SK-N-SH (cell line): ENCODE measurements at regions not wholly inside any gene's neighbourhood (a gene's known extent, or its start where the extent isn't known, plus 50 kb on each side); places are given as distances from the start of the nearest gene placed in this dataset.

Experiments
- CTCF ChIA-PET: fragments of 300-600, 350-600 bp; formaldehyde crosslinking; extraction: SDS; loops from one replicate; lab custom pipeline; 2021; lab: Yijun Ruan, JAX
- POLR2A ChIA-PET: fragments of 350-600 bp; sonication (Branson Sonifier 250); formaldehyde crosslinking; extraction: SDS; loops from one replicate; lab custom pipeline; 2020; ENCODE audit warnings: antibody characterized with exemption, inconsistent platforms; lab: Yijun Ruan, JAX
- DNase-seq: peaks from one replicate; pipeline ENCODE4 v3.0.0; 2012
- H2AFZ ChIP-seq: fragments of 200-600 bp; sonication (generic); 2 replicates; pipeline ENCODE4 v1.8.1; 2016; ENCODE audit warnings: antibody characterized with exemption, mild to moderate bottlenecking, low read depth
- H3F3A ChIP-seq: fragments of 200-600 bp; sonication (generic); replicated peaks from 2 replicates; pipeline ENCODE3; 2016; ENCODE audit warnings: antibody characterized with exemption, mild to moderate bottlenecking; ENCODE audit not compliant: insufficient read depth
- H3K27ac ChIP-seq, 2 experiments: fragments of 200-500 bp in 1 of 2; fragments of 200-600 bp in 1 of 2; sonication (Bioruptor generic) in 1 of 2; sonication (generic), shearing (Covaris generic) in 1 of 2; 2 replicates each; pipeline versions ENCODE4 v1.5.1 to v1.6.1; 2014 to 2016; ENCODE audit warnings: low read depth in 2 of 2, inconsistent platforms in 1 of 2, low read length in 1 of 2, mild to moderate bottlenecking in 1 of 2, mixed read lengths in 1 of 2
- H3K27me3 ChIP-seq: fragments of 200-600 bp; sonication (generic), shearing (Covaris generic); 2 replicates; pipeline ENCODE4 v1.6.1; 2016; ENCODE audit warnings: mixed run types; ENCODE audit not compliant: insufficient read depth
- H3K36me3 ChIP-seq, 2 experiments: fragments of 200-500 bp in 1 of 2; fragments of 200-600 bp in 1 of 2; sonication (Bioruptor generic) in 1 of 2; sonication (generic) in 1 of 2; replicated peaks in 1 of 2; 2 replicates each; pipeline versions ENCODE3 to v1.5.1; 2014 to 2016; ENCODE audit warnings: low read length in 1 of 2, mild to moderate bottlenecking in 1 of 2; ENCODE audit not compliant: insufficient read depth in 2 of 2, control insufficient read depth in 1 of 2
- H3K4me1 ChIP-seq, 2 experiments: fragments of 200-500 bp in 1 of 2; fragments of 200-600 bp in 1 of 2; sonication (Bioruptor generic) in 1 of 2; sonication (generic), shearing (Covaris generic) in 1 of 2; 2 replicates each; pipeline versions ENCODE4 v1.5.1 to v1.6.1; 2014 to 2016; ENCODE audit warnings: low read depth in 1 of 2, low read length in 1 of 2, mixed run types in 1 of 2; ENCODE audit not compliant: insufficient read depth in 2 of 2, control insufficient read depth in 1 of 2
- H3K4me2 ChIP-seq: fragments of 200-600 bp; sonication (generic), shearing (Covaris generic); 2 replicates; pipeline ENCODE4 v1.6.1; 2017; ENCODE audit warnings: mixed run types
- H3K4me3 ChIP-seq, 2 experiments: fragments of 200-500 bp in 1 of 2; fragments of 200-600 bp in 1 of 2; sonication (Bioruptor generic) in 1 of 2; sonication (generic), shearing (Covaris generic) in 1 of 2; 2 replicates each; pipeline versions ENCODE4 v1.5.1 to v1.8.1; 2014 to 2016; ENCODE audit warnings: low read depth in 2 of 2, inconsistent platforms in 1 of 2, low read length in 1 of 2, mild to moderate bottlenecking in 1 of 2, mixed read lengths in 1 of 2, moderate library complexity in 1 of 2
- H3K79me2 ChIP-seq: fragments of 200-600 bp; sonication (generic); 2 replicates; pipeline ENCODE4 v1.8.1; 2017; ENCODE audit warnings: mild to moderate bottlenecking; ENCODE audit not compliant: insufficient read depth
- H3K9ac ChIP-seq: fragments of 200-600 bp; sonication (generic); 2 replicates; pipeline ENCODE4 v1.6.1; 2017; ENCODE audit warnings: mixed run types
- H3K9me2 ChIP-seq: fragments of 200-600 bp; sonication (generic); 2 replicates; pipeline ENCODE4 v1.6.1; 2017; ENCODE audit warnings: mixed run types
- H3K9me3 ChIP-seq: fragments of 200-600 bp; sonication (generic); 2 replicates; pipeline ENCODE4 v1.6.1; 2017; ENCODE audit warnings: mixed run types, mild to moderate bottlenecking, moderate library complexity
- H4K20me1 ChIP-seq: fragments of 200-600 bp; sonication (generic); 2 replicates; pipeline ENCODE4 v1.6.1; 2017; ENCODE audit warnings: mild to moderate bottlenecking, mixed run types; ENCODE audit not compliant: insufficient read depth
- CHD2 ChIP-seq: fragments of 150-350 bp; IDR thresholded peaks from 2 replicates; pipeline ENCODE4 v1.6.1; 2018; ENCODE audit warnings: low read length; ENCODE audit not compliant: partially characterized antibody
- ELF1 ChIP-seq: IDR thresholded peaks from 2 replicates; pipeline ENCODE4 v1.4.0; 2012
- EP300 ChIP-seq, 2 experiments: IDR thresholded peaks; 2 replicates each; pipeline versions ENCODE4 v1.4.0 to v1.6.1; 2012; ENCODE audit warnings: borderline replicate concordance in 1 of 2, low read depth in 1 of 2, low read length in 1 of 2
- EZH2phosphoT487 ChIP-seq: fragments of 200-600 bp; sonication (generic); IDR thresholded peaks from 2 replicates; pipeline ENCODE4 v1.6.1; 2017; ENCODE audit warnings: low read depth, mixed run types, mild to moderate bottlenecking, antibody characterized with exemption, moderate library complexity, borderline replicate concordance
- FOSL2 ChIP-seq: IDR thresholded peaks from 2 replicates; pipeline ENCODE4 v1.4.0; 2012; ENCODE audit warnings: low read depth, mild to moderate bottlenecking, moderate library complexity, borderline replicate concordance
- FOXJ3 ChIP-seq: sonication (generic); formaldehyde crosslinking; IDR thresholded peaks from 2 replicates; pipeline ENCODE4 v1.5.1; 2020; ENCODE audit warnings: mild to moderate bottlenecking, missing genetic modification reagents
- FOXM1 ChIP-seq: IDR thresholded peaks from 2 replicates; pipeline ENCODE4 v1.4.0; 2012; ENCODE audit warnings: low read depth, mild to moderate bottlenecking
- GABPA ChIP-seq: IDR thresholded peaks from 2 replicates; pipeline ENCODE4 v1.4.0; 2012; ENCODE audit warnings: low read depth, mild to moderate bottlenecking
- GATA2 ChIP-seq: sonication (generic); formaldehyde crosslinking; IDR thresholded peaks from 2 replicates; pipeline ENCODE4 v1.5.0; 2020; ENCODE audit warnings: mild to moderate bottlenecking, missing genetic modification reagents
- JUND ChIP-seq: IDR thresholded peaks from 2 replicates; pipeline ENCODE4 v1.4.0; 2012
- MXI1 ChIP-seq: IDR thresholded peaks from 2 replicates; pipeline ENCODE4 v1.6.1; 2012; ENCODE audit warnings: mild to moderate bottlenecking, low read depth, low read length, improper control_type of control experiment
- NFIC ChIP-seq: IDR thresholded peaks from 2 replicates; pipeline ENCODE4 v1.4.0; 2012; ENCODE audit warnings: borderline replicate concordance
- PBX3 ChIP-seq: IDR thresholded peaks from 2 replicates; pipeline ENCODE4; 2012
- POLR2AphosphoS5 ChIP-seq: IDR thresholded peaks from 2 replicates; pipeline ENCODE4 v1.6.1; 2012; ENCODE audit warnings: low read depth, low read length
- RAD21 ChIP-seq: IDR thresholded peaks from 2 replicates; pipeline ENCODE4 v1.6.1; 2012; ENCODE audit warnings: mild to moderate bottlenecking, low read length
- RCOR1 ChIP-seq: fragments of 150-350 bp; IDR thresholded peaks from 2 replicates; pipeline ENCODE4 v1.6.1; 2017; ENCODE audit warnings: antibody characterized with exemption, low read length
- REST ChIP-seq: IDR thresholded peaks from 2 replicates; pipeline ENCODE4 v1.6.1; 2012; ENCODE audit warnings: mild to moderate bottlenecking, low read depth, low read length, moderate library complexity
- RFX5 ChIP-seq: IDR thresholded peaks from 2 replicates; pipeline ENCODE4 v1.6.1; 2012; ENCODE audit warnings: mild to moderate bottlenecking, improper control_type of control experiment, low read length
- RXRA ChIP-seq: IDR thresholded peaks from 2 replicates; pipeline ENCODE4 v1.4.0; 2012; ENCODE audit warnings: low read depth, mild to moderate bottlenecking, borderline replicate concordance
- SMC3 ChIP-seq: IDR thresholded peaks from 2 replicates; pipeline ENCODE4 v1.6.1; 2012; ENCODE audit warnings: low read depth, low read length, improper control_type of control experiment
- TCF12 ChIP-seq: IDR thresholded peaks from 2 replicates; pipeline ENCODE4 v1.4.0; 2012
- USF1 ChIP-seq: IDR thresholded peaks from 2 replicates; pipeline ENCODE4 v1.4.0; 2012; ENCODE audit warnings: low read depth, borderline replicate concordance
- YY1 ChIP-seq: IDR thresholded peaks from 2 replicates; pipeline ENCODE4 v1.4.0; 2012; ENCODE audit warnings: low read depth, mild to moderate bottlenecking
- ZBTB33 ChIP-seq: IDR thresholded peaks from 2 replicates; pipeline ENCODE4 v1.4.0; 2012; ENCODE audit warnings: low read depth, borderline replicate concordance
- WGBS: methylation state at CpG from one replicate; pipeline ENCODE4 v1.1.6; 2017; ENCODE audit warnings: low lambda C conversion rate; 5-methylcytosine and 5-hydroxymethylcytosine counted together

- Histone ChIP-seq H2AFZ (no peak overlapping the region), H4K20me1 (no peaks in the 10 kb centered on the region), H3K4me2 (no peak overlapping the region), H3K27ac (no peak overlapping the region), H3K4me3 (no peak overlapping the region), H3K36me3 (no peaks in the 10 kb centered on the region), H3K9ac (no peak overlapping the region), H3K27me3 (no peaks in the 10 kb centered on the region; the same call in 1 of the 2 replicates), H3K9me2 (no peaks in the 10 kb centered on the region), H3K4me1 (no peaks in the 10 kb centered on the region), H3K9me3 (no peaks in the 10 kb centered on the region), H3F3A (no peaks in the 10 kb centered on the region), H3K79me2 (no peaks in the 10 kb centered on the region)
- WGBS = 0% methylated on average over 1 of the region's 1 CpG
- ChIA-PET CTCF (no interaction called here), POLR2A (no interaction called here)
- TF ChIP-seq EP300 (IDR thresholded peaks at IDR 0.05; ENCODE audit: borderline replicate concordance in 1 of 2, low read depth in 1 of 2, low read length in 1 of 2) = no peak
- TF ChIP-seq RFX5 = no peak
- no peak for TF ChIP-seq NFIC
- no peak for TF ChIP-seq TCF12
- no peak for TF ChIP-seq EZH2phosphoT487
- no peak for TF ChIP-seq GABPA
- no peak for TF ChIP-seq GATA2 (CRISPR knock-in tag)
- no peak for TF ChIP-seq ZBTB33
- no peak for TF ChIP-seq FOSL2
- no peak for TF ChIP-seq SMC3
- TF ChIP-seq FOXM1 = no peak
- TF ChIP-seq POLR2AphosphoS5 = no peak
- DNase-seq = no peak
These were observed 137.9 kb upstream of the POU1F1 start for GRCh38 chr3:87414271-87414670.

GRCh38 chr3:87413814-87414213 is 137.4 kb upstream of the POU1F1 start:
- Histone ChIP-seq H3K4me1 (no peaks in the 10 kb centered on the region), H3K27ac (no peak overlapping the region), H2AFZ (no peak overlapping the region), H3F3A (no peaks in the 10 kb centered on the region), H3K79me2 (no peaks in the 10 kb centered on the region), H3K36me3 (no peaks in the 10 kb centered on the region), H3K4me3 (no peak overlapping the region), H3K4me2 (no peak overlapping the region), H3K9ac (no peak overlapping the region), H3K9me2 (no peaks in the 10 kb centered on the region), H4K20me1 (no peaks in the 10 kb centered on the region), H3K9me3 (no peaks in the 10 kb centered on the region), H3K27me3 (no peaks in the 10 kb centered on the region; the same call in 1 of the 2 replicates)
- ChIA-PET POLR2A (no interaction called here), CTCF (no interaction called here)
- WGBS = 1% methylated on average over 3 of the region's 3 CpGs
- DNase-seq = no peak
- TF ChIP-seq TCF12 (no peak), EZH2phosphoT487 (no peak), REST (no peak), ELF1 (no peak), RXRA (no peak), GATA2 (CRISPR knock-in tag) (no peak), CHD2 (no peak), EP300 (IDR thresholded peaks at IDR 0.05; ENCODE audit: borderline replicate concordance in 1 of 2, low read depth in 1 of 2, low read length in 1 of 2) (no peak), YY1 (no peak), JUND (no peak), NFIC (no peak), PBX3 (no peak), SMC3 (no peak), RAD21 (no peak), RCOR1 (no peak), FOXJ3 (no peak), MXI1 (no peak), FOXM1 (no peak), USF1 (no peak)
